HG02571 (cell line): ENCODE measurements at regions not wholly inside any gene's neighbourhood (a gene's known extent, or its start where the extent isn't known, plus 50 kb on each side); places are given as distances from the start of the nearest gene placed in this dataset.
"Not testable (repeated sequence)": the region's sequence is repeated elsewhere in the genome, so short reads cannot be mapped to it uniquely, and the experiment has no call there.

ENCODE experiments used
- ATAC-seq: cut with Tn5 transposase; IDR thresholded peaks from one replicate; pipeline ENCODE4 v1.9.1; 2021; ENCODE audit warnings: mild to moderate bottlenecking, moderate library complexity; ENCODE audit not compliant: unreplicated experiment

DNA sequence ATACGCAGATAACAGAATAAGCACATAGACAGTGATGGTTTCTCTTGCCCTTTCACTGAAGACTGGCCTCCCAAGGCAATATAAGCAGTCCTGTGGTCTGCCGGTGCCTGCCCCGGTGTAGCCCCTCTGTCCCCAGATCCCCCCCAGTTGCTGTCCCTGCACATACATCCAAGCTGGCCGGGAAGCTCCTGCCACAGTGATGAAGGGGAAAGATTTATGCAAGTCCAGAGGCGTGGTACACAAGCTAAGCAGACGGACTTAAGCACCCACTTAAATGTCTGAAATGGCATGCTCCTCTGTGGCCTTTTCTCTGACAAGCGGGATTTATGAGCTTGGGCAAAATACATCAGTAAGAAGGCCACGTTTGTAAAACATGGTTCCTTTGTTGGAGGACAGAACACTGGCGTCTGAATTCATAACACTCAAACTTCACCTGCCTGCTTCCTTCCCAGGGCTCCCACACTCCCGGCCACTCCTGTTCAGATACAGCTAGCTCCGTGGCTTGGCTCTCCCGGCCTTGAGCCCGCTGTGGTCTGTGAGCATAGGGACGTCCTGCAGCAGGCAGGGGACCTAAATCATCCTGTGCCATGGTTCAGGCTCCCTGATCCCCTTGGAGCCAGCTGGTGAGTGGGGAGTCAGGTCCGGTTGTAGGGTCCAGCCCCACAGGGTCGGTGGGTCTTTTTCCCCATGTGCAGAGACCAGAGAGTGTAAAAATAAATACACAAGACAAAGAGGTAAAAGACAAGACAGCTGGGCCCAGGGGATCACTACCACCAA lies 61.7 kb upstream of the PPP2R2D start:
- no peak for ATAC-seq

- not testable (repeated sequence) for ATAC-seq
Measured at GRCh38 chr10:131839880-131840787, 60.7 kb upstream of the PPP2R2D start.

GRCh38 chr10:131840788-131841118 lies 60.1 kb upstream of the PPP2R2D start:
- ATAC-seq, result no peak

DNA sequence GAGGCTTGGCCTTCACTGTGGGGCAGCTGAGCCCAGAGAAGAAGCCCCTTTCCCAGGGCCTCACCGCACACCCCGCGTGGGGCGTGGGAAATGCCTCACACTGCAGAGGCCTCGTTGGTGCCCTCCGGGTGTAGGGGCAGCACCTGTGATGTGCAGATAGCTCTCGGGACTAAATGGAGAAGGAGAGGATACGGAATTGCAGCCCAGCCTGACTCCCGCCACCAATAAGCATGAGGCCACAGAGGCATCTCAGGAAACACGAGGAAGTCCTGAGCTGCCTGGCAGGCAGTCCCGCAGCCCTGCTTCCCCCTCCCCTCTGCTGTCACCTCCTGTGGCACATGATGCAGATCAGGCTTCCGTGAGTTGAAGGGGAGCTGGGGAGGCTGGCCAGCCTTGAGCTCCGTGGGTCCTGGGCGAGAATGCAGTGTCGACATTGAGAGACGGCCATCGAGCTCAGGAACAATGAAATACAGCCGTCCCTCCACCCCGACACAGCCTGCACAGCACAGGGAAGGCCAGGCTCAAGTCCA lies 59.6 kb upstream of the PPP2R2D start:
- no peak for ATAC-seq

GRCh38 chr10:131841661-131842139 lies 59.1 kb upstream of the PPP2R2D start:
- ATAC-seq, result no peak

DNA sequence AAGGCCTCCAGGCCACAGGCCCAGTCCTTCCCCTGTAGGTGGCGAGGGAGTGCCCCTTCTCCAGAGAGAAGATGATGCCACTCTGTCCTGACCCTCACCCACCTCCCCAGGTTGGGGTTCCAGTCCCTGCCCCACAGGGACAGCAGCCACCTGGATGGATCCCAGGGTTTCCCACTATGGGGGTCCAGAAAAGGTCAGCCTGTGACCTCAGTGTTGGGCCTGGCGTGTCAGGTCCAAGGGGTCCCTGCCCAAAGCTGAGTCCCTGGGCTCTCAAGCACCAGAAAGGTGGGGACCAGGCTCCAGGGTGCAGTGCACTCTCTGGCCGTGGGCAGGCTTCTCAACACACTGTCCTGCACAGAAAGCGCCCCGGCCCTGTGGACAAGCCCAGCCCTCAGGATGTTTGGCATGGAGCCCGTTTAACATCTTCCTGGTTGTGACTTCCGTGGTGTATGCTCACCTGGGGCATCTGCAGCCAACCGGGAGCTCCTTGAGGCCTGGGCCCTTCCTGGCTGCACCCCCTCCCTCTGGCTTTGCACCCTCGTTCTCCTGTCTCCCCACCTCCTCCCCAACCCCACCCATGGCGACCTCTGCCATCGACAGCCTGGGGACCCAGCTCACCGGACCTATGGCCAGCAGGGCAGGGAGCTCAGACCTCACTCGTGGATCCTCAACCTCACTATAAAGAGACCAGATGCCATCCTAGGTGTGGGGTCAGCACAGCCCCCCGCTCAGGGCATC lies 58.3 kb upstream of the PPP2R2D start:
- no peak for ATAC-seq

DNA sequence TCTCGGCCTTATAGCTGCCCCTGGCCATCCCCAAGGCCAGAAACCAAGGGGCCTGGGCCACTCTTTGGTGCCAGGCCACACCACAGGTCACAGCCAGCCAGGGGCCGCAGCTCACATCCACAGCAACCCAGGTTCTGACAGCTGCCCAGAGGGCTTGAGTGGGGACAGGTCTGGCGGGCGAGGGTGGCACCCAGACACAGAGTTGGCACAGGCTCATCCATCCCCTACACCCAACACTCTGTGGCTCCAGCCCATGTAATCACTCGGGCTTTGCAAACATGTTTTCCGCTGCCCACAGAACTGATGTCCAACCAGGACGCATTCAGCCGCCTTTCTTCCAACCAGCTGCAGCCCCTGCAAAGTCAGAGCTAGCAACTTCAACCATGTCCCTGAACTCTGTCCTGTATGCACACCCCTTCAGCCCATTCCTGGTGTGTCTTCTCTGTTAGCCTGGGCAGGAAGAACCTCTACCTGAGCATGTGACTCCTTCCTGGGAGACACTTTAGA lies 57.7 kb upstream of the PPP2R2D start:
- ATAC-seq, result no peak

DNA sequence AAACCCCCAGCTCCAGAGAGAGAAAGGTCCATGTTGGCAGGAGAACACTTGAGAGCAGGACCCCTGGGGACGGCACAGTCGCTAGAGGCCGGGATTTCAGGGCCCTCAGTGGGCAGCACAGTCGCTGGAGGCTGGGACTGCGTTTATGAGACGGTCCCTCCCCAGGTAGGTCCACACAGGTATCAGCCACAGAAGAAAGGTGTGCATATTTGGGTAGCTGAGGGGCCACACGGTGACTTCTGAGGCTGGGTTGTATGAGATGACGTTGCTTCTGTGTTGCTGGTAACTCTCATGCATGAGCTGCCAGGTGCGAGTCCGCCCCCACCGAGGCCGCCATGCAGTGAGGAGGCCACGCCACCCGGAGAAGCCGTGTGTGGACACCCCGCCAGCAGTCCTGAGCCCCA lies 56.9 kb upstream of the PPP2R2D start:
- ATAC-seq, result no peak

GRCh38 chr10:131844529-131845084 lies 56.2 kb upstream of the PPP2R2D start:
- no peak for ATAC-seq

DNA sequence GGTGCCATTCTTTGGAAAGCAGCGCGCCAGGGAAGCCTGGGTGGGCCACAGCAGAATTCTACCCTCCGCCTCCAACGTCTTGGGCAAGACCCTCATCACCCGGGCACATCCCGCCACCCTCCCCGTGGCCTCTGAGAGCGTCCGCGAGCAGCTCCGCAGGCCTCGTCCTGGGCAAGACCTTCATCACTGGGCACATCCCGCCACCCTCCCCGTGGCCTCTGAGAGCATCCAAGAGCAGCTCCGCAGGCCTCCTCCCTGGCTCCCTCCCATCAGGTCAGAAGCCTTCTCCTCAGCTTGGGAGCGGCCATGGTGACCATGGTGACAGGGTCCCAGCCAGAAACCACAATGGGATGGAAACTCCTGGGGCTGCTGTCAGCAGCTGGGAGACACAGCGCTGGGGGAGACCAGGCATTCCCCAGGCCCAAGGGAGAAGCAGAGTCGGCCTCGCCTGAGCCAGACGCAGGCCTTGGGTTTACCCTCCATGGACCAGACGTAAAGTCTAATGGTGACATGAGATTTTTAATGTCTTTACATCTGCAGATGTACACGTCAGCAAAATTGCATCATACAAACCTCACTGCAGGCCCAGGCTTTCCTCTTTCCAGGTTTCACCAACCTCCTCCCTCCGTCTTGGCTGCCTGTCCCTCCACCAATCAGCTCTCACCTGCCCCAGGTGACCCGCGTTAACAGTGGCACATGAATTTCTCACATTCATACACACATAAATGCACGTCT lies 55.1 kb upstream of the PPP2R2D start:
- no peak for ATAC-seq

GRCh38 chr10:131846240-131847101 lies 54.3 kb upstream of the PPP2R2D start:
- no peak for ATAC-seq

DNA sequence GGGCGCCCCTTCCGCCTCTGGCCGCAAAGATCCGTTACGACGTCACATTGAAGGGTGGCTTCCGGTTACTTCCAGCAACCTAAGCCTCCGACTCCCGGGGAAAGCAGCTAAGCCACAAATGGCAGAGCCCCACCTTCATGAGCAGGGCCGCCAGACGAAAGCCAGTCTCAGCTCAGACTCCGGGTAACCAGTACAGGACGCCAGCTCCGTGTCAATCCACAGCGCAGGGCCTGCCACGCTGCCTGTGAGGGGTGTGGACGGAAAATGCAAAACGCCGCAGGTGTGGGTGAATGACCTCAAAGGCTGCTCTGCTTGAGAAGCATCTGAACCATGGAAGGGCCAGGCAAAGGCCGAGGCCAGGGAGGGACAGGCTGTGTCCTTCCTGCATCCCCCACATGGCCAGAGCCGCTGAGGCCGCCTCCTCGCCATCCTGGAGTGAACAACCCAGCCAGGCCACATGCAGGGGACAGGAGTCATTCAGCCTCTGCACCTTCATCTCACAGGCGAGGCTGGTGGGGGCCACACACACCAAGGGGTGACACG lies 53.5 kb upstream of the PPP2R2D start:
- no peak for ATAC-seq

DNA sequence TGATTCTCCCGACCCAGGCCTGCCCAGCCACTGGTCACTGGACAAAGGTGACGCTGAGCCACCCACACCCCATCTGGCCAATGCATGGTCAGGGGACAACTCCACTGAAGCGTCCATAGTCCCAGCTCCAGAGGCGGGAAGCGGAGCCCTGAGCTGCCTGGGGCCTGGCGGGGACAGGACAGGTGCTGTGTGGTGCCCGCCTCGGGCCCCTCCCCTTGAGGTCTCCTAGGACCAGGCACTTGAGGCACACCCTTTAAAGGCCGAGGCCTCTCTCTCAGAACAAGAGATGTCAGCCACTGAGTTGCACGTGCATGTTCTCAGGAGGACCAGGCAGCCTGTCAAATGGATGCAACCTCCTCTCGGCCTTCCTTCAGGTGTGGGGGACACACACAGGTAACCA lies 52.5 kb upstream of the PPP2R2D start:
- no peak for ATAC-seq

DNA sequence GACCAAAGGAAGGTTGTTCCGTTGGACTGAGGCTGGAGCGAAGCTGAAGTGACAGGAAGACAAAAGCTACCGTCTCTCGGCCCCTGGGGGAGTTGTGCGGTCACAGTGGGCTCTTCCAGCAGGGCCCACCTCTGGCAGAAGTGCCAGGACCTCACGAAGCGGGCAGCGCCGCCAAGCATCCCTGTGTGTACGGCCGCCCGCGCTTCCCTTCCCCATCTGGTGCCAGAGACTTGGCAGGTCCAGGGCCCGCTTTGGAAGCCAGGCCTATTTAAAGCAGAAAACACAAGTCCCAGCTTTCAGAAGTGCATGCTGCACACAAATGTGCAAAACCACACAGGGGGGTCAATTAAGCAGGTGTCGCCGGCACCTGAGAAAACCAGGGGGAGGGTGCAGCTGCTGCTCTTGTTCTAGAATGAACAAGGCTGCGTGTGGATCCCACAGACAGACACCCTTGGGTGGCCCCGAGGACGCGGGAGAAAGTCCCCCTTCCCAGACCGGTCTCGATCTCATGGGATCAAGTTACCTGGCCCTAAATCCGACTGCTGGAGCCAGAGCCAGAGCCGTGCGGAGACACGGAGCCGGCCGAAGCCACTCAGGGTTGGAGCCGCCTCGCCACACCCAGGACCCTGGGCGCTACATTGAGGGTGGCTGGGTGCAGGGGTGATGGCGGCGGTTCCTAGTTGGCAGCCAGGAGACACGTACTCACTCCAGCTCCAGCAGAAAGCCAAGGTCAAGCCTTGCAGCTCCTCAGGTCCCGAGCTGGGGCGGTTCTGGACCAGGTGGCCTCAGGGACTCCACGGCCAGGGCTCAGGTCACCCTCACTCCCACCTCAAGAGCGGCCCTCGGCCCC lies 51.8 kb upstream of the PPP2R2D start:
- no peak for ATAC-seq

- no peak for ATAC-seq
Measured at GRCh38 chr10:131849591-131850382, 51.0 kb upstream of the PPP2R2D start.

GRCh38 chr10:131850383-131850870 lies 50.4 kb upstream of the PPP2R2D start:
- ATAC-seq, result no peak
